Esophagus squamous epithelium (tissue), 4 donors: ENCODE measurements at regions not wholly inside any gene's neighbourhood (a gene's known extent, or its start where the extent isn't known, plus 50 kb on each side); places are given as distances from the start of the nearest gene placed in this dataset.
"Not testable (repeated sequence)": the region's sequence is repeated elsewhere in the genome, so short reads cannot be mapped to it uniquely, and the experiment has no call there.

Experiments used
- CTCF ChIP-seq, 6 experiments: fragments of 450-650 bp in 4 of 6; fragments of 200-600 bp in 2 of 6; sonication (generic) in 2 of 6; IDR thresholded peaks; one replicate each; pipeline ENCODE4 v1.5.1; 2016 to 2019; ENCODE audit warnings: antibody characterized with exemption in 6 of 6, mild to moderate bottlenecking in 4 of 6, moderate library complexity in 4 of 6
- POLR2A ChIP-seq, 4 donors: fragments of 450-650 bp; IDR thresholded peaks; one replicate each; pipeline ENCODE4 v1.6.1; 2017; ENCODE audit warnings: antibody characterized with exemption in 4 of 4, mild to moderate bottlenecking in 4 of 4, moderate library complexity in 3 of 4

- TF ChIP-seq CTCF, POLR2A (IDR thresholded peaks at IDR 0.05): not testable (repeated sequence)
Measured at GRCh38 chr16:88243921-88244320, 138.8 kb upstream of the ZNF469 start.
